ENCODE measurements at regions not wholly inside any gene's neighbourhood (a gene's known extent, or its start where the extent isn't known, plus 50 kb on each side); places are given as distances from the start of the nearest gene placed in this dataset.
"Not testable (repeated sequence)": the region's sequence is repeated elsewhere in the genome, so short reads cannot be mapped to it uniquely, and the experiment has no call there.

- H3K27ac ChIP-seq, result no peak overlapping the region
- no peak for DNase-seq
- intact Hi-C loops (cut with DNase I; ENCODE audit: low total_unique reads), result no loop called here
Observed at GRCh38 chr9:108396611-108397010, 459.2 kb downstream of the ACTL7B start.

GRCh38 chr9:108396193-108396592 is 459.6 kb downstream of the ACTL7B start:
- no peaks in the 10 kb centered on the region for H3K27me3 ChIP-seq
- 36 to 61% (median 48%) methylated on average over 4 of the region's 4 CpGs for WGBS, 5 donors
- intact Hi-C loops (cut with DNase I; ENCODE audit: low total_unique reads), result no loop called here
- H3K4me1 ChIP-seq, result no peaks in the 10 kb centered on the region
- no peaks in the 10 kb centered on the region for H3K36me3 ChIP-seq
- H3K4me3 ChIP-seq, result no peak overlapping the region
- TF ChIP-seq POLR2A (IDR thresholded peaks at IDR 0.05) (no peak), CTCF (IDR thresholded peaks at IDR 0.05) (no peak), POLR2AphosphoS5 (IDR thresholded peaks at IDR 0.05) (no peak), EP300 (IDR thresholded peaks at IDR 0.05) (no peak)
- peaks cover 0 to 5% (median 0%) of the 10 kb centered on the region in 4 donors for H3K9me3 ChIP-seq
- no peak for DNase-seq
- H3K27ac ChIP-seq, result no peak overlapping the region

More at GRCh38 chr9:108396611-108397010, 459.2 kb downstream of the ACTL7B start:
- H3K36me3 ChIP-seq, result no peaks in the 10 kb centered on the region
- TF ChIP-seq POLR2A (IDR thresholded peaks at IDR 0.05) (no peak), CTCF (IDR thresholded peaks at IDR 0.05) (no peak), EP300 (IDR thresholded peaks at IDR 0.05) (no peak), POLR2AphosphoS5 (IDR thresholded peaks at IDR 0.05) (no peak)
- peaks cover 0 to 5% (median 0%) of the 10 kb centered on the region in 4 donors for H3K9me3 ChIP-seq
- H3K27me3 ChIP-seq, result no peaks in the 10 kb centered on the region
- no peaks in the 10 kb centered on the region for H3K4me1 ChIP-seq
- no peak overlapping the region for H3K4me3 ChIP-seq

- TF ChIP-seq CTCF (IDR thresholded peaks at IDR 0.05) (no peak), POLR2A (IDR thresholded peaks at IDR 0.05) (no peak), POLR2AphosphoS5 (IDR thresholded peaks at IDR 0.05) (no peak), EP300 (IDR thresholded peaks at IDR 0.05) (no peak)
- 88 to 94% (median 92%) methylated on average over 4 of the region's 4 CpGs for WGBS, 5 donors
- H3K4me3 ChIP-seq, result no peak overlapping the region
- peaks cover 0 to 5% (median 0%) of the 10 kb centered on the region in 4 donors for H3K9me3 ChIP-seq
- no peak overlapping the region for H3K27ac ChIP-seq
- no peak for DNase-seq
- intact Hi-C loops (cut with DNase I; ENCODE audit: low total_unique reads), result no loop called here
- H3K27me3 ChIP-seq, result no peaks in the 10 kb centered on the region
- no peaks in the 10 kb centered on the region for H3K4me1 ChIP-seq
- H3K36me3 ChIP-seq, result no peaks in the 10 kb centered on the region
Observed at GRCh38 chr9:108395421-108395820, 460.4 kb downstream of the ACTL7B start.

- Histone ChIP-seq H3K36me3 (no peaks in the 10 kb centered on the region), H3K9me3 (peaks cover 0 to 5% (median 0%) of the 10 kb centered on the region in 4 donors), H3K4me1 (no peaks in the 10 kb centered on the region), H3K27ac (no peak overlapping the region), H3K4me3 (no peak overlapping the region), H3K27me3 (no peaks in the 10 kb centered on the region)
- WGBS, 5 donors, result 94 to 96% (median 96%) methylated on average over 13 of the region's 13 CpGs
- intact Hi-C loops (cut with DNase I; ENCODE audit: low total_unique reads), result no loop called here
- DNase-seq, result no peak
- no peak for TF ChIP-seq POLR2A (IDR thresholded peaks at IDR 0.05)
- no peak for TF ChIP-seq POLR2AphosphoS5 (IDR thresholded peaks at IDR 0.05)
- TF ChIP-seq CTCF (IDR thresholded peaks at IDR 0.05), result no peak
Observed at GRCh38 chr9:108394726-108395125, 461.1 kb downstream of the ACTL7B start.

- H3K4me3 ChIP-seq; H3K27me3 ChIP-seq; H3K9me3 ChIP-seq; H3K36me3 ChIP-seq; H3K4me1 ChIP-seq; DNase-seq; intact Hi-C loops (cut with DNase I; ENCODE audit: low total_unique reads); H3K27ac ChIP-seq: not testable (repeated sequence)
- 96 to 99% (median 97%) methylated on average over 8 to 31 of the region's 31 CpGs for WGBS, 5 donors
Observed at GRCh38 chr9:108393481-108394001, 462.2 kb downstream of the ACTL7B start.
